HG02763 (cell line): ENCODE measurements at regions not wholly inside any gene's neighbourhood (a gene's known extent, or its start where the extent isn't known, plus 50 kb on each side); places are given as distances from the start of the nearest gene placed in this dataset.
"Not testable (repeated sequence)": the region's sequence is repeated elsewhere in the genome, so short reads cannot be mapped to it uniquely, and the experiment has no call there.

ENCODE experiments used
- ATAC-seq: cut with Tn5 transposase; IDR thresholded peaks from one replicate; pipeline ENCODE4 v1.9.1; 2021; ENCODE audit warnings: mild to moderate bottlenecking, moderate library complexity; ENCODE audit not compliant: unreplicated experiment

DNA sequence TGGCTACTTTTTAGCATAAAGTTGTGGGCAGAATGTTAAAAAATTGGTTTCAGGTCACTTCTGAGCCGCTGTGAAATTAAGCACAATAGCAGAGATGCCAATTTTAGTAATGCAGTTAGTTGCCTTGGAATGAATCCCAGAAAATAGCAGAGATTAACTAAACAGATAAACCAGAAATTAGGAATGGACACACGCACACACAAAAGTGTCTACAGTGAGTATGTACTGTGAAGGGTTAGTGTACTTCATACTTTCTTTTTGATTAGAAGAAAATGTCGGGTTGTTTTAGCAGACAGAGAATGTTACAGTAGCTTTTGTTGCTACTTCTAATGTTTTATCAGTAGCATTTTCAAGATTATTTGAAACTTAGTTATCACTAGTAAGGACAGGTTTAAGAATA, 106.7 kb downstream of the LEPR start:
- ATAC-seq = no peak

DNA sequence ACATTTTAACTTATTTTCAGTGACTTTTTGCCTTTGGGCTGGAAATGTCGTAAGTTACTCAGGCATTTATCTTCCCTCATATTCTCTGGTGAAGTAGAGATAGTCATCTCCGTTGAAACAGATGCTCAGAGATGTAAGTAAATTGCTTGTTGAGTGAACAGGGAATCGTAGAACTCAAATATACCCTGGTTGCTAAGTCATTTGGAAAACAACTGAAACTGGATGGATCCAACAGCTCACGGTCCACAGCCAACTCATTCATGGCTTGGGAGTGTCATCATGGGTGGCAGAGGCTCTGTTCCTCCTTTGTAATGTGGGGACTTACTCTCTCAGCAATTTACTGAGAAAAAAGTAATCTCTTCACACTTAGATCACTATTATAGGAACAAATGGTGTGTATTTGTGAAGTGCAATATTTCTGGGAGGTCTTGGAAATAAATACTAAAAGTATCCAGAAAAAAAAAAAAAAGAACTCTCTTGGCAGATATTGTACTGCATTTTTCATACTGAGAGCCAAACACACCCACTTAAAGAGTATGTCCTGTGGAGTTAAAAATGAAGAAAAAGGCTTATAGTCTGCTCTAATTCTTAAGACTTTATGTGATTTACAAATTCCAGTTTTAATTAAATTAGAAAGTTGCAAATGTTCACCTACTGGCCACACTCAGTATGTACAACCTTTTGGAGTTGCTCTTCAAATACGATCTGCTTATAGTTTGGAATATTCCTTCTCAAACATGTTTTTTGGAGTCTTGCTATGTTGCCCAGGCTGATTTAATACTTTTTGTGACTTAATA, 107.4 kb downstream of the LEPR start:
- ATAC-seq = no peak

DNA sequence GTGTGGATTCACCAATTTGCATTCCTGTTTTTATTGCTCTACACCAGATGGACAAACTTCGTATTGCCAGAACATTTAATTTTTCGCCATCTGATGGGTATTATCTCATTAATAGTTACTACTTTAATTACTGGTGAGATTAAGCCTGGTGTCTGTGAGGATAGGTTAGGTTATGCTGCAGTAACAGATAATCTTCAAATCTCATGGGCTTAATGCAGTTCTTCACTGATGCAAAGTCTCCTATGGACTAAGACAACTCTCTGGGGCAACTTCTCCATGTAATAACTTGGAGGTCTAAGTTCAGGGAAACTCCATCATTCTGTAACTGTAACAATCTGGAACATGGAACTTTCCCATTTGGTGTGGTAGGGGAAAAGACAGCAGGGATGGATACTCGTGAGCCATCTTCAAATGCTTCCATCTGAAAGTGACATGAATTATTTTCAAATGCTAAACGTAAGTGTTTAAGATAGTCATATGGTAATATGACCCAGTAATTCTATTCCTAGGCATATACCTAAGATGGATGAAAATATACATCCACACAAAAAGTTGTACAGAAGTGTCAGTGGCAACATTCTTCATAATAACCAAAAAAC, 111.6 kb downstream of the LEPR start:
- no peak for ATAC-seq

DNA sequence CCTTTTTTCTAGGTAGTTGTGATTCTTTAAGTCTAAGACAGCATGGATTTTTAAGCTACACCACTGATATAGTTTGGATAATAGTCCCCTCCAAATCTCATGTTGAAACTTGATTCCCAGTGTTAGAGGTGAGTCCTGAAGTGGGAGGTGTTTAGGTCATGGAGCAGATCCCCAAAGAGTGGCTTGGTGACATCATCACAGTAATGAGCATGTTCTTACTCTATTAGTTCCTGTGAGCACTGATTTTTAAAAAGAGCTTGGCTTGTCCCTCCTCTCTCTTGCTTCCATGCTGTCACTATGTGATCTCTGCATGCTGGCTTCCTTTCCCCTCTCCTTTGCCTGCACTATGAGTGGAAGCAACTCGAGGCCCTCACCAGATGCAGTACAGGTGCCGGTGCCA, 115.5 kb downstream of the LEPR start:
- no peak for ATAC-seq

DNA sequence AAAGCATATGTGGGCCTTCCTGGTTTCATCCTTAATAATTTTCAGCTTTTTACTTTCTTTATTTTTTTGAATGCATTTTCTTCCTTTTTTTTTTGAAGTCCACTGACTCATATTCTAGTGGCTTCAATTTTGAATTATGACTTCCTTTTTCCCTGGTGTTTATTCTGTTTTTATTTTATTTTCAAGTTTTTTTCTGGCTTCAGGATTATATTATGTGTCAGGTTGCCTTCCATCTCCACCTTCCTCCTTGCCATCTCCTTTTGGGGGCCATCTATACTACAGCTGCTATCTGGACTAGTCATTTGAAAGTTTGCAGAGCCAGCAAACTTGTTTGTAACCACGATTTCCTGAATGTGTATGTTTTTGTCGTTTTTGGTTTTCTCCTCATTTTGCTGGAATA, 117.6 kb downstream of the LEPR start:
- no peak for ATAC-seq

DNA sequence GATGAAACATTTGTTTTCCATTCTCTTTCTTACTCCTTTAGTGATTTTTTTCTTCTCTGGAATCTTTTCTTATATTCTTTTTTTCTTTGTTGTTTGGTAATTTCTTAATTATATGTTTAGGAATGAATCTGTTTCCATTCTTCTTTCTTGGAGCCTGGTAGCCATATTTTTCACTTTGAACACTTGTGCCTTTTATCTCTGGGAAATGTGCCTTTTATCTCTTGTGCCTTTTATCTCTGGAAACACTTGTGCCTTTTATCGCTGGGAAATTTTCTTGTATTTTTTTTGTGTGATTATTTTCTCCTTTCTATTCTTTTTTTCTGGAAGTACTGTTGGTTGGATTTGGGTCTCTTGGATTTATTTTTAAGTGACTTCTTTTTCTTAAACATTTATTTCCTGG, 118.2 kb downstream of the LEPR start:
- ATAC-seq = no peak

DNA sequence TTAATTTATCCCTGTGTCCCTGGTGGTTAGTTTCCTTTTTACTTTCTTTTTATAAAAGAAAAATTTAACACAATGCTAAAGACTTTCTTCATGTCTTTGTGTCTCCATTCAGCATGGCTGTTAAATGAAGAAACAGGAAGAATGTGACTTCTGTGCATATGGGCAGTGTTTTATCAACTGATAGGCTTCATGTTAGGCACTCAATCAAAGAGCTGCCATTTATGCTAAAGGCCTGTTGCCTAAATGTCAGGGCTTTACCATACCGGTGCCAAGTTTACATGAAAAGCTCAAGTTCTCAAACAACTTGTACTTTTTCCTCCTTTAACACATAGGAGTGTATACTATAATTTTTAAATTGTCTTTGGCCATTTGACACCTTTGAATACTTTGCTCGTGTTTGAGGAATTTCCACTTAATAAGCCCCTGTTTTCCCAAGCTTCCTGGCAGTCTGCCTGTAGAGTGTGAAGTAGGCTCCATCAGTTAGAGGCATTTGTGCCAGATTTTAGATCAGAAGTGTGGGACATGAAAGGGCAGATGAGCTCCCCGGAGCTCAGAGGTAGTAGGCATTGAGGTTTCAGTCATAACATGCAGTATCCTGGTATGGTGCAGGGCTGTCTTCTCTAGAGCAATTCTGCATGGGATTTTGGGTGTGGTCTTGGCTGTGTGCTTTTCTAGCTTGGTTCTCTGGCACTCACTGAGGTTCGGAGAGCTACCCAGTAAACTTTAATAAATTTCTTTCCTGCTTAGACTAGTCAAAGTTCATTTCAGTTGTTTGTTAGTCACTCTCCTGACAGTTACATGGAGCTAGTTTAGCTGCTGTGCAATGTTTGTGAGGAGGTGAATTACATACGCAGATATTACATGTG, 119.0 kb downstream of the LEPR start:
- no peak for ATAC-seq

DNA sequence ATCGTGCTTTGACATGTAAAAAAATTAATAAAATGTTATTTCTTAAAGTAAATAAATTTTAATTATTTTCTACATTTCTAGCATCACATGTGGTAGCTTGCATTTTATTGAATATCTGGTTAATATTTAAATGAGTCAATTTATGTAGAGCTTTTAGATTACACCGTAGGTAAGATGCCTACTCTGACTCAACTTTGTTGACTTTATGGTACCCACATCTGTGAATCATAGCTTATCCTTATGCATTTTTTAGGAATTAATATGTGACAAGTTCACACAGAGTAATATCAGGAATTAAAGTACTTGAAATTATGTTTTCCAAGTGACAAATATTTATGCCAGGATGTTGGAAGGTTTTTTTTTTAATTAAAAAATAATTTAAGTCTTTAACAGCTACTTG, 120.7 kb downstream of the LEPR start:
- ATAC-seq = no peak

DNA sequence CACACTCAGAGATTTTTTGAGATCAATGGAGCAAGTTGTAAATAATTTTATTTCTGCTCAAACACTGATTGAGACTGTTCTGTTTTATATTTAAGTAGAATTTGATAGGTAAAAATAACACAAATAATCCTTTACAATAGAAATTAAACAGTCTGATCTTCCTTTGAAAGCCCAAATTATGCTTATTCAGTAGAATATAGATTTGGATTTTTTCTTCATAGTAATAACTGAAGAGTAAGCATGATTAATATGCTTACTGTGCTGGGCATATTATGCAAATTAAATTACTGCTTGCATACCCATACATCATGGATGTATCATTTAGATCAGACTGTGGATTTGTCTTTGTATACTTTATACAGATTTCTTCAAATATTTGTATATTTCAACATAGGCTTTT, 121.4 kb downstream of the LEPR start:
- ATAC-seq = no peak

DNA sequence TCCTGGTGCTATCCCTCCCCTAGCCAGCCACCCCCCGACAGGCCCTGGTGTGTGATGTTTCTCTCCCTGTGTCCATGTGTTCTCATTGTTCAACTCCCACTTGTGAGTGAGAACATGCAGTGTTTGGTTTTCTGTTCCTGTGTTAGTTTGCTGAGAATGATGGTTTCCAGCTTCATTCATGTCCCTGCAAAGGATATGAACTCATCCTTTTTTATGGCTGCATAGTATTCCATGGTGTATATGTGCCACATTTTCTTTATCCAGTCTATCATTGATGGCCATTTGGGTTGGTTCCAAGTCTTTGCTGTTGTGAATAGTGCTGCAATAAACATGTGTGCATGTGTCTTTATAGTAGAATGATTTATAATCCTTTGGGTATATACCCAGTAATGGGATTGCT, 122.1 kb downstream of the LEPR start:
- ATAC-seq = not testable (repeated sequence)

DNA sequence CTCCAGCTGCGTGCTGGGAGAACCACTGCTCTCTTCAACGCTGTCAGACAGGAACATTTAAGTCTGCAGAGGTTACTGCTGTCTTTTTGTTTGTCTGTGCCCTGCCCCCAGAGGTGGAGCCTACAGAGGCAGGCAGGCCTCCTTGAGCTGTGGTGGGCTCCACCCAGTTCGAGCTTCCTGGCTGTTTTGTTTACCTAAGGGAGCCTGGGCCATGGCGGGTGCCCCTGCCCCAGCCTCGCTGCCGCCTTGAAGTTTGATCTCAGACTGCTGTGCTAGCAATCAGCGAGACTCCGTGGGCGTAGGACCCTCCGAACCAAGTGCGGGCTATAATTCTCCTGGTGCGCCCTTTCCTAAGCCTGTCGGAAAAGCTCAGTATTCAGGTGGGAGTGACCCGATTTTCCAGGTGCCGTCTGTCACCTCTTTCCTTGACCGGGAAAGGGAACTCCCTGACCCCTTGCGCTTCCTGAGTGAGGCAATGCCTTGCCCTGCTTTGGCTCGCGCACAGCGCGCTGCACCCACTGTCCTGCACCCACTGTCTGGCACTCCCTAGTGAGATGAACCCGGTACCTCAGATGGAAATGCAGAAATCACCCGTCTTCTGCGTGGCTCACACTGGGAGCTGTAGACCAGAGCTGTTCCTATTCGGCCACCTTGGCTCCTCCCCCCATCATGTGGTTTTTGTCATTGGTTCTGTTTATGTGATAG, 130.0 kb downstream of the LEPR start:
- not testable (repeated sequence) for ATAC-seq

DNA sequence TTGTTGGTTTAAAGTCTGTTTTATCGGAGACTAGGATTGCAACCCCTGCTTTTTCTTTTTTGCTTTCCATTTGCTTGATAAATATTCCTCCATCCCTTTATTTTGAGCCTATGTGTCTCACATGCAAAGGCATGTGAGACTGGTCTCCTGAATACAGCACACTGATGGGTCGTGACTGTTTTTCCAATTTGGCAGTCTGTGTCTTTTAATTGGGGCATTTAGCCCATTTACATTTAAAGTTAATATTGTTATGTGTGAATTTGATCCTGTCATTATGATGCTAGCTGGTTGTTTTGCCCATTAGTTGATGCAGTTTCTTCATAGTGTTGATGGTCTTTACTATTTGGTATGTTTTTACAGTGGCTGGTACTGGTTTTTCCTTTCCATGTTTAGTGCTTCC, 132.0 kb downstream of the LEPR start:
- ATAC-seq = not testable (repeated sequence)

DNA sequence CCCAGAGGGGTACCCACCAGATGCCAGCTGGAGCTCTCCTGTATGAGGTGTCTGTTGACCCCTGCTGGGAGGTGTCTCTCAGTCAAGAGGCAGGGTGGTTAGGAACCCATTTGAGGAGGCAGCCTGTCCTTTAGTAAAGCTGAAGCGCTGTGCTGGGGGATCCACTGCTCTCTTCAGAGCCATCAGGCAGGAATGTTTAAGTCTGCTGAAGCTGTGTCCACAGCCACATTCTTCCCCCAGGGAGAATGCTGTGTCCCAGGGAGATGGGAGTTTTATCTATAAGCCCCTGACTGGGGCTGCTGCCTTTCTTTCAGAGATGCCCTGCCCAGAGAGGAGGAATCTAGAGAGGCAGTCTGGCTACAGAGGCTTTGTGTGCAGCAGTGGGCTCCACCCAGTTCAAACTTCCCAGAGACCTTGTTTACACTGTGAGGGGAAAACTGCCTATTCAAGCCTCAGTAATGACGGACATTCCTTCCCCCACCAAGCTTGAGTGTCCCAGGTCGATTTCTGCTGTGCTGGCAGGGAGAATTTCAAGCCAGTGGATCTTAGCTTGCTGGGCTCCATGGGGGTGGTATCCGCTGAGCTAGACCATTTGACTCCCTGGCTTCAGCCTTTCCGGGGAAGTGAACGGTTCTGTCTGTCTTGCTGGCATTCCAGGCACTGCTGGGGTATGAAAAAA, 133.8 kb downstream of the LEPR start:
- ATAC-seq = not testable (repeated sequence)

DNA sequence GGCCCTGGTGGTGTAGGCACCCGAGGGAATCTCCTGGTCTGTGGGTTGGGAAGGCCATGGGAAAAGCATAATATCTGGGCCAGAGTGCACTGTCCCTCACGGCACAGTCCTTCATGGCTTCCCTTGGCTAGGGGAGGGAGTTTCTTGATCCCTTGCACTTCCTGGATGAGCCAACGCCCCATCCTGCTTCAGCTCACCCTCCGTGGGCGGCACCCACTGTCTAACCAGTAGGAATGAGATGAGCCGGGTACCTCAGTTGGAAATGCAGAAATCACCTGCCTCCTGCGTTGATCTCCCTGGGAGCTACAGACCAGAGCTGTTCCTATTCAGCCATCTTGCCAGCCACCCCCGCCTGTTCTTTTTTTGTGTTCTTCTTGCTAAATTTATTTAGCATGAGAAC, 134.4 kb downstream of the LEPR start:
- no peak for ATAC-seq

DNA sequence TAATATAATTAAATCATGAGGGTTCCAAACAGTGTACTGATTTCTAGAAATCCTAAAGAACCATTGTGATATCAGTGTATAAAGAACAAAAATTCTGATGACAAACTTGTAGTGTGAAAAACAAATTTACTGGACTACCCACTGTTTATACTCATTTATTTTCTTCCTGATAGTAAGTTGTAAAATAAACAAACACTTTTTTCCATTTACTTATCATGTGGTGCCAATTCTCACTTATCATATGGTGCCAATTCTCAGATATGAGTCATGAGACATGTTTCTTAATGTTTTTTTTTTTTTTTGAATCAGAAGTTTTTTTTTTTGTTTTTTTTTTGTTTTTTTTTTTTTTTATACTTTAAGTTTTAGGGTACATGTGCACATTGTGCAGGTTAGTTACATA, 137.7 kb downstream of the LEPR start:
- no peak for ATAC-seq

DNA sequence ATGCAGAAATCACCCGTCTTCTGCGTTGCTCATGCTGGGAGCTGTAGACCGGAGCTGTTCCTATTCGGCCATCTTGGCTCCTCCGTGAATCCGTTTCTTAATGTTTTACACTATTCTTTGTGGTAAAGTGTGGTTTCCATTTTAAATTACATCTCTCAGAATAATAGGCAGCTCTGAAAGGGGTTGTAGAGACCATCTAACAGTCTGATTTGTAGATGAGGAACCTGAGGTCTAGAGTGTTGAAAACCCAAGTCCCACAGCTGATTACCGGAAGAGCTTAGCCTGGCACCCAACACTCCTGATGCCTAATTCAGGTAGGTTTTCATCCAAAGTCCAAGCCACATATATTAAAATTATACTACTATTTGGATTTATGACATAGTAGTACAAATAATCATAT, 144.0 kb downstream of the LEPR start:
- ATAC-seq = no peak

DNA sequence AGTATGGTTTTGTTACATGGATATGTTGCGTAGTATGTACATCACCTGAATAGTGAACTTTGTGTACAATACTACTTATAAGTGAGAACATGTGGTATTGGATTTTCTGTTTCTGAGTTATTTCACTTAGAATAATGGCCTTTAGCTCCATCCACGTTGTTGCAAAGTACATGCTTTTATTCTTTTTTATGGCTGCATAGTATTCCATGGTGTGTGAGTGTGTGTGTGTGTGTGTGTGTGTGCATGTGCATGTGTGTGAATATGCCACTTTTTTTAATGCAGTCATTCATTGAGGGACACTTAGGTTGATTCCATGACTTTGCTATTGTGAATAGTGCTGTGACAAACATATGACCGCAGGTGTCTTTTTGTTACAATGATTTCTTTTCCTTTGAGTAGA, 147.8 kb downstream of the LEPR start:
- ATAC-seq = no peak

DNA sequence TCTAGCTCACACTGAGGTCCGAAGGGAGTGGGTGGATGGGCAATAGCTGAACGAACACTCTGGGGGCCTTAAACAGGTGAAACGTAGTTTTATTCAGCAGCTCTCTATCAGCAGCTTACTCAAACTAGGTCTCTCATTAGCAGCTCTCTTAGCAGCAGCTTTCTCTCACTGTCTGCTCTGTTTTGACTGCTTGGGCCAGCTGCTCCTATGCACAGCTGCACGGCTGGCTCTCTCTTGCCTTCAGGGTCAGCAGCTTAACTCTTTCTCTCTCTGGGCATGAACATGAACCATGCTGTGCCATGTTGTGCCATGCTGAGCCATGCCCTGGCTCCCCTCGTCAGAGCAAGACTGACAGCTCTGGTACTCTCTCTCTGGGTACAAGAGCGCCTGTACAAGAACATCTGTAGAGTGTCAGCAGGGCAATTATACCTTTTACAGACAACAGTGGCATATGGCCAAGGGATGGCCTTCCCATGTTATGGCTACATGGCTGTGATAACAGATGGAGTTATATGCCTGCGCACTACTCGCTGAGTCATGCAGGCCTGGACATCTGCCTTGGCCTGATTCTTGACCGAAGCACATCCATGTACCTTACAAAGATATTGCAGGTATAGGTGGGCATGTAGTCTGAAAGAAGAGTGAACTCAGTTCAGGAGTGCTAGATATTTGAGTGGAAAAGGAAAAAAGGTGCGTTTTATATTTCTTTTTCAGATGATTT, 152.4 kb downstream of the LEPR start:
- no peak for ATAC-seq

DNA sequence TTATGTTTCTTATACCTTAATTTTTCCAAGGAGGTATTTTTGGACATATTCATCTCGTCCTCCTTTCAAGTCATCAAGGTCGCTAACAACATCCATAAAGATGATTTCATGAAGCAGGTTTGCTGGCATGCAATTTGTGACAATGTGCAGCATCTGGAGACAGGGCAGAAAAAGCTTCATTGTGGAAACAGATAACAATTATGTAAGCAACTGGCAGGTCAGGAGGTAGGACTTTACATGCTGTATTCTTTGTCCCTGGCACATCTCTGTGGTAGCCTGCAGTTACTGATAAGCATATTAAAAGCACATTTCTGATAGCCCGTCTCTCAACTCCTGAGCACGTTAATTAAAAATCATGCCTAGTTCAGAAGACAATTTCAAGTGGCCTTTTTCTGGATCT, 156.8 kb downstream of the LEPR start:
- no peak for ATAC-seq

DNA sequence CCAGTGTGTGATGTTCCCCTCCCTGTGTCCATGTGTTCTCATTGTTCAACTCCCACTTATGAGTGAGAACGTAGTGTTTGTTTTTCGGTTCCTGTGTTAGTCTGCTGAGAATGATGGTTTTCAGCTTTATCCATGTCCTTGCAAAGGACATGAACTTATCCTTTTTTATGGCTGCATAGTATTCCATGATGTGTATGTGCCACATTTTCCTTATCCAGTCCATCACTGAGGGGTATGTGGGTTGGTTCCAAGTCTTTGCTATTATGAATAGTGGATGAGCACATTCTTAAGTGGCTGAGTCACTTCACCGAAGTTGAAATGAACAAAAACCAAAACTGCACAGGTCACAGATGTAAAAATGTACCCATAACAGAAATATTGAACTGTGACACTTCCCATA, 157.5 kb downstream of the LEPR start:
- ATAC-seq = not testable (repeated sequence)
